ENCODE measurements at regions not wholly inside any gene's neighbourhood (a gene's known extent, or its start where the extent isn't known, plus 50 kb on each side); places are given as distances from the start of the nearest gene placed in this dataset.
A peak's percentile ranks its signal among the peaks of the same experiment; 100 is the strongest.

- H3K27me3 Mint-ChIP-seq, result peaks cover 8 to 23% of the 10 kb centered on the region in 2 donors
- intact Hi-C loops (cut with micrococcal nuclease), result no loop called here
- CTCF ChIA-PET (ENCODE audit: partially characterized antibody), result no interaction called here
Measured at GRCh38 chr1:22255341-22256212, 112.7 kb upstream of the WNT4 start.

GRCh38 chr1:22256213-22256512 lies 113.3 kb upstream of the WNT4 start:
- H3K27me3 Mint-ChIP-seq, result peaks cover 13 to 25% of the 10 kb centered on the region in 2 donors
- no peaks in the 10 kb centered on the region for H3K36me3 Mint-ChIP-seq
- Histone ChIP-seq H3K27ac (ENCODE audit: low read depth, low read length) (no peak overlapping the region), H3K9me3 (ENCODE audit: control insufficient read depth in 1 of 2, low read length in 2 of 2) (no peaks in the 10 kb centered on the region), H3K4me1 (ENCODE audit: insufficient read depth, low read length) (no peaks in the 10 kb centered on the region), H3K27me3 (ENCODE audit: insufficient read depth, low read length) (no peaks in the 10 kb centered on the region), H3K4me3 (ENCODE audit: low read length in 2 of 2) (no peak overlapping the region), H3K36me3 (ENCODE audit: insufficient read depth, low read length) (no peaks in the 10 kb centered on the region)
- H3K9me3 Mint-ChIP-seq, result no peaks in the 10 kb centered on the region
- H3K4me1 Mint-ChIP-seq, result peaks cover 0 to 3% (median under 1%) of the 10 kb centered on the region in 4 donors
- POLR2A ChIA-PET (ENCODE audit: partially characterized antibody), result no interaction called here
- H3K27ac Mint-ChIP-seq, result no peak overlapping the region
- no peak overlapping the region for H3K4me3 Mint-ChIP-seq
- DNase-seq, result no peak
- CTCF ChIA-PET (ENCODE audit: partially characterized antibody), result no interaction called here
- intact Hi-C loops (cut with micrococcal nuclease), result no loop called here

More at GRCh38 chr1:22255341-22256212, 112.7 kb upstream of the WNT4 start:
- Histone ChIP-seq H3K27me3 (ENCODE audit: insufficient read depth, low read length) (no peaks in the 10 kb centered on the region), H3K27ac (ENCODE audit: low read depth, low read length) (no peak overlapping the region), H3K4me1 (ENCODE audit: insufficient read depth, low read length) (no peaks in the 10 kb centered on the region), H3K4me3 (ENCODE audit: low read length in 2 of 2) (no peak overlapping the region), H3K9me3 (ENCODE audit: control insufficient read depth in 1 of 2, low read length in 2 of 2) (no peaks in the 10 kb centered on the region), H3K36me3 (ENCODE audit: insufficient read depth, low read length) (no peaks in the 10 kb centered on the region)
- DNase-seq, result no peak
- POLR2A ChIA-PET (ENCODE audit: partially characterized antibody), result no interaction called here
- Mint-ChIP-seq H3K4me3 (no peak overlapping the region), H3K9me3 (no peaks in the 10 kb centered on the region), H3K36me3 (no peaks in the 10 kb centered on the region), H3K4me1 (peaks cover 0 to 2% (median under 1%) of the 10 kb centered on the region in 4 donors), H3K27ac (no peak overlapping the region)

- intact Hi-C loops (cut with micrococcal nuclease), result no loop called here
- DNase-seq, result no peak
- Mint-ChIP-seq H3K27ac (no peak overlapping the region), H3K27me3 (peaks cover 10 to 21% of the 10 kb centered on the region in 2 donors), H3K9me3 (no peaks in the 10 kb centered on the region), H3K36me3 (no peaks in the 10 kb centered on the region), H3K4me1 (peaks cover 0 to 3% (median 0%) of the 10 kb centered on the region in 4 donors), H3K4me3 (no peak overlapping the region)
- ChIA-PET CTCF (ENCODE audit: partially characterized antibody) (no interaction called here), POLR2A (ENCODE audit: partially characterized antibody) (no interaction called here)
- H3K27me3 ChIP-seq (ENCODE audit: insufficient read depth, low read length), result no peaks in the 10 kb centered on the region
- no peaks in the 10 kb centered on the region for H3K9me3 ChIP-seq (ENCODE audit: control insufficient read depth in 1 of 2, low read length in 2 of 2)
- H3K4me1 ChIP-seq (ENCODE audit: insufficient read depth, low read length), result no peaks in the 10 kb centered on the region
- no peak overlapping the region for H3K27ac ChIP-seq (ENCODE audit: low read depth, low read length)
- H3K36me3 ChIP-seq (ENCODE audit: insufficient read depth, low read length), result no peaks in the 10 kb centered on the region
- H3K4me3 ChIP-seq (ENCODE audit: low read length in 2 of 2), result no peak overlapping the region
Measured at GRCh38 chr1:22257290-22258275, 114.7 kb upstream of the WNT4 start.

- intact Hi-C loops (cut with micrococcal nuclease), result no loop called here
- H3K27ac Mint-ChIP-seq, result no peak overlapping the region
- no peaks in the 10 kb centered on the region for H3K36me3 Mint-ChIP-seq
- no peak for DNase-seq
- Histone ChIP-seq H3K9me3 (ENCODE audit: control insufficient read depth in 1 of 2, low read length in 2 of 2) (no peaks in the 10 kb centered on the region), H3K27ac (ENCODE audit: low read depth, low read length) (no peak overlapping the region), H3K4me1 (ENCODE audit: insufficient read depth, low read length) (no peaks in the 10 kb centered on the region), H3K4me3 (ENCODE audit: low read length in 2 of 2) (no peak overlapping the region), H3K36me3 (ENCODE audit: insufficient read depth, low read length) (no peaks in the 10 kb centered on the region), H3K27me3 (ENCODE audit: insufficient read depth, low read length) (no peaks in the 10 kb centered on the region)
- POLR2A ChIA-PET (ENCODE audit: partially characterized antibody), result no interaction called here
- H3K9me3 Mint-ChIP-seq, result no peaks in the 10 kb centered on the region
- CTCF ChIA-PET (ENCODE audit: partially characterized antibody), result no interaction called here
- H3K4me3 Mint-ChIP-seq, result no peak overlapping the region
- peaks cover 6 to 12% of the 10 kb centered on the region in 2 donors for H3K27me3 Mint-ChIP-seq
- H3K4me1 Mint-ChIP-seq, result peaks cover 0 to 1% (median 0%) of the 10 kb centered on the region in 4 donors
Measured at GRCh38 chr1:22258698-22259097, 115.8 kb upstream of the WNT4 start.

GRCh38 chr1:22259551-22260282 lies 116.8 kb upstream of the WNT4 start:
- Mint-ChIP-seq H3K36me3 (no peaks in the 10 kb centered on the region), H3K4me1 (peaks cover 0 to 1% (median 0%) of the 10 kb centered on the region in 4 donors), H3K27me3 (peaks cover 9 to 16% of the 10 kb centered on the region in 2 donors), H3K4me3 (no peak overlapping the region), H3K27ac (no peak overlapping the region), H3K9me3 (no peaks in the 10 kb centered on the region)
- intact Hi-C loops (cut with micrococcal nuclease), result no loop called here
- Histone ChIP-seq H3K4me1 (ENCODE audit: insufficient read depth, low read length) (no peaks in the 10 kb centered on the region), H3K4me3 (ENCODE audit: low read length in 2 of 2) (no peak overlapping the region), H3K9me3 (ENCODE audit: control insufficient read depth in 1 of 2, low read length in 2 of 2) (no peaks in the 10 kb centered on the region), H3K27me3 (ENCODE audit: insufficient read depth, low read length) (no peaks in the 10 kb centered on the region), H3K27ac (ENCODE audit: low read depth, low read length) (no peak overlapping the region), H3K36me3 (ENCODE audit: insufficient read depth, low read length) (no peaks in the 10 kb centered on the region)
- CTCF ChIA-PET (ENCODE audit: partially characterized antibody), result no interaction called here
- POLR2A ChIA-PET (ENCODE audit: partially characterized antibody), result no interaction called here
- no peak for DNase-seq

- Mint-ChIP-seq H3K36me3 (no peaks in the 10 kb centered on the region), H3K27ac (no peak overlapping the region), H3K27me3 (peaks cover 16% of the 10 kb centered on the region in 2 donors), H3K9me3 (no peaks in the 10 kb centered on the region), H3K4me1 (peaks cover 0 to 1% (median 0%) of the 10 kb centered on the region in 4 donors), H3K4me3 (peak overlapping the region in 1 of 8 donors; percentile 5)
- no peak overlapping the region for H3K27ac ChIP-seq (ENCODE audit: low read depth, low read length)
- ChIA-PET CTCF (ENCODE audit: partially characterized antibody) (no interaction called here), POLR2A (ENCODE audit: partially characterized antibody) (no interaction called here)
- no peaks in the 10 kb centered on the region for H3K9me3 ChIP-seq (ENCODE audit: control insufficient read depth in 1 of 2, low read length in 2 of 2)
- intact Hi-C loops (cut with micrococcal nuclease), result no loop called here
- no peak overlapping the region for H3K4me3 ChIP-seq (ENCODE audit: low read length in 2 of 2)
- DNase-seq, result no peak
- H3K4me1 ChIP-seq (ENCODE audit: insufficient read depth, low read length), result no peaks in the 10 kb centered on the region
- H3K36me3 ChIP-seq (ENCODE audit: insufficient read depth, low read length), result no peaks in the 10 kb centered on the region
- H3K27me3 ChIP-seq (ENCODE audit: insufficient read depth, low read length), result no peaks in the 10 kb centered on the region
Measured at GRCh38 chr1:22260860-22261432, 118.0 kb upstream of the WNT4 start.

GRCh38 chr1:22261580-22261979 lies 118.7 kb upstream of the WNT4 start:
- intact Hi-C loops (cut with micrococcal nuclease), result no loop called here
- Histone ChIP-seq H3K36me3 (ENCODE audit: insufficient read depth, low read length) (no peaks in the 10 kb centered on the region), H3K4me1 (ENCODE audit: insufficient read depth, low read length) (no peaks in the 10 kb centered on the region), H3K27me3 (ENCODE audit: insufficient read depth, low read length) (no peaks in the 10 kb centered on the region), H3K9me3 (ENCODE audit: control insufficient read depth in 1 of 2, low read length in 2 of 2) (no peaks in the 10 kb centered on the region), H3K4me3 (ENCODE audit: low read length in 2 of 2) (no peak overlapping the region), H3K27ac (ENCODE audit: low read depth, low read length) (no peak overlapping the region)
- no peak for DNase-seq
- peaks cover 0 to 1% (median 0%) of the 10 kb centered on the region in 4 donors for H3K4me1 Mint-ChIP-seq
- CTCF ChIA-PET (ENCODE audit: partially characterized antibody), result no interaction called here
- no peaks in the 10 kb centered on the region for H3K36me3 Mint-ChIP-seq
- H3K27me3 Mint-ChIP-seq, result peaks cover 16% of the 10 kb centered on the region in 2 donors
- no peaks in the 10 kb centered on the region for H3K9me3 Mint-ChIP-seq
- no peak overlapping the region for H3K27ac Mint-ChIP-seq
- POLR2A ChIA-PET (ENCODE audit: partially characterized antibody), result no interaction called here
- no peak overlapping the region for H3K4me3 Mint-ChIP-seq

Measured in CD4-positive, alpha-beta memory T cell (primary cell).